K562 (cell line): ENCODE measurements at regions not wholly inside any gene's neighbourhood (a gene's known extent, or its start where the extent isn't known, plus 50 kb on each side); places are given as distances from the start of the nearest gene placed in this dataset.

Source experiments
- MGA ChIP-seq: fragments of 450-650 bp; IDR thresholded peaks from 2 replicates; pipeline ENCODE4 v1.6.1; 2016; ENCODE audit warnings: mild to moderate bottlenecking, moderate library complexity

- no peak for TF ChIP-seq MGA
These were observed 193.0 kb upstream of the LMNTD1 start (continued) for GRCh38 chr12:25746131-25746530.
